ENCODE measurements at regions not wholly inside any gene's neighbourhood (a gene's known extent, or its start where the extent isn't known, plus 50 kb on each side); places are given as distances from the start of the nearest gene placed in this dataset.
"Not testable (repeated sequence)": the region's sequence is repeated elsewhere in the genome, so short reads cannot be mapped to it uniquely, and the experiment has no call there.

- DNase-seq (no peak), ATAC-seq (no peak)
- Histone ChIP-seq H3K9me3 (no peaks in the 10 kb centered on the region), H3K4me1 (ENCODE audit: low read depth) (no peaks in the 10 kb centered on the region), H3K36me3 (ENCODE audit: low read depth) (no peaks in the 10 kb centered on the region), H3K4me3 (no peak overlapping the region)
- intact Hi-C loops (cut with DNase I, micrococcal nuclease), result no loop called here
- TF ChIP-seq CTCF (IDR thresholded peaks at IDR 0.05), result no peak
Observed at GRCh38 chr2:126145752-126146151, 510.2 kb upstream of the GYPC start.

DNA sequence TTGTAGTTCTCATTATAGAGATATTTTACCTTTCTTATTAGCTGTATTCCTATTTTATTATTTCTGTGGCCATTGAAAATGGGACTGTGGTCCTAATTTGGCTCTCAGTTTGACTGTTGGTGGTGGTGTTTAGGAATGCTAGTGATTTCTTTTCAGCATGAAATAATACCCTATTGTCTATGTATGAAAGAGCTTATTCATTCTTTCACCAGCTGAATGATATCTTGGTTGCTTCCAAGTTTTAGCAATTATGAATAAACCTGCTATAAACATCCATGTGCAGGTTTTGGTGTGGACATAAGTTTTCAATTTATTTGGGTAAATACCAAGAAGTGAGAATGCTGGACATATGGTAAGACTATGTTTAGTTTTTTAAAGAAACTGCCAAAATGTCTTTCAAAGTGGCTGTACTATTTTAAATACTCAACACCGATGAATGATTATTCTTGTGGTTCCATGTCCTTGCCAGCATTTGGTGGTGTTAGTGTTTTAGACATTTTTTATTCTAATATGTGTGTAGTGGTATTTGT lies 501.6 kb upstream of the GYPC start:
- no peak for DNase-seq
- intact Hi-C loops (cut with DNase I, micrococcal nuclease), result no loop called here
- Histone ChIP-seq H3K4me1 (ENCODE audit: low read depth) (no peaks in the 10 kb centered on the region), H3K9me3 (no peaks in the 10 kb centered on the region), H3K36me3 (ENCODE audit: low read depth) (no peaks in the 10 kb centered on the region), H3K4me3 (no peak overlapping the region)
- no peak for ATAC-seq
- TF ChIP-seq CTCF (IDR thresholded peaks at IDR 0.05), result no peak

- DNase-seq; H3K9me3 ChIP-seq; intact Hi-C loops (cut with DNase I, micrococcal nuclease); ATAC-seq; H3K4me3 ChIP-seq; H3K4me1 ChIP-seq (ENCODE audit: low read depth); H3K36me3 ChIP-seq (ENCODE audit: low read depth): not testable (repeated sequence)
Observed at GRCh38 chr2:126160950-126161349, 495.0 kb upstream of the GYPC start.

- DNase-seq (no peak), ATAC-seq (no peak)
- no peaks in the 10 kb centered on the region for H3K36me3 ChIP-seq (ENCODE audit: low read depth)
- H3K4me1 ChIP-seq (ENCODE audit: low read depth), result no peaks in the 10 kb centered on the region
- H3K4me3 ChIP-seq, result no peak overlapping the region
- intact Hi-C loops (cut with DNase I, micrococcal nuclease), result no loop called here
- TF ChIP-seq CTCF (IDR thresholded peaks at IDR 0.05), result no peak
- H3K9me3 ChIP-seq, result no peaks in the 10 kb centered on the region
Observed at GRCh38 chr2:126172631-126173184, 483.2 kb upstream of the GYPC start.

DNA sequence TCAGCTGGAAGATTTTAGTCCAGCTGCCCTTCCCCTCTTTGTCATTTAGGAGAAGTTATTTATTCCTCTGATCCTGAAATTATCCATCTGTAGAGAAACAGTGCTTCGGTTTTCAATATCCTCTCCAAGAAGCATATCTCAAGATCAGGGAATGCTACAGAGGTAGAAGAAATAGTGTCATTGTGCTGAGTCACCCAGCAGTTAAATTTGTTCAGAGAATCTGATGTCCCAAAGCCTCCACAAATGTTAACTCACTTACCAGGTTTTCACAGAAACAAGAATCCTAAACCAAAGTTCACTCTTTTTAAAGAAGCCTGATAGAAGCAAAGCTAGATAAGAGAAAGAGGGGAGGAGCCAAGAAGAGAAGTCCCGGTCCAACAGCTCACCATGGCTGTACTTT lies 480.7 kb upstream of the GYPC start:
- no peak overlapping the region for H3K4me3 ChIP-seq
- no peaks in the 10 kb centered on the region for H3K36me3 ChIP-seq (ENCODE audit: low read depth)
- no peaks in the 10 kb centered on the region for H3K4me1 ChIP-seq (ENCODE audit: low read depth)
- no peak for TF ChIP-seq CTCF (IDR thresholded peaks at IDR 0.05)
- ATAC-seq (no peak), DNase-seq (no peak)
- intact Hi-C loops (cut with DNase I, micrococcal nuclease), result no loop called here
- H3K9me3 ChIP-seq, result no peaks in the 10 kb centered on the region

GRCh38 chr2:126177479-126177878 lies 478.5 kb upstream of the GYPC start:
- no peak for TF ChIP-seq CTCF (IDR thresholded peaks at IDR 0.05)
- DNase-seq, result no peak
- no peaks in the 10 kb centered on the region for H3K36me3 ChIP-seq (ENCODE audit: low read depth)
- H3K4me3 ChIP-seq, result no peak overlapping the region
- H3K4me1 ChIP-seq (ENCODE audit: low read depth), result no peaks in the 10 kb centered on the region
- no peak for ATAC-seq
- H3K9me3 ChIP-seq, result no peaks in the 10 kb centered on the region
- intact Hi-C loops (cut with DNase I, micrococcal nuclease), result no loop called here

Measured in mucosa of descending colon (tissue), 3 donors.